ENCODE measurements at regions not wholly inside any gene's neighbourhood (a gene's known extent, or its start where the extent isn't known, plus 50 kb on each side); places are given as distances from the start of the nearest gene placed in this dataset.
A peak's percentile ranks its signal among the peaks of the same experiment; 100 is the strongest.
"Not testable (repeated sequence)": the region's sequence is repeated elsewhere in the genome, so short reads cannot be mapped to it uniquely, and the experiment has no call there.

DNA sequence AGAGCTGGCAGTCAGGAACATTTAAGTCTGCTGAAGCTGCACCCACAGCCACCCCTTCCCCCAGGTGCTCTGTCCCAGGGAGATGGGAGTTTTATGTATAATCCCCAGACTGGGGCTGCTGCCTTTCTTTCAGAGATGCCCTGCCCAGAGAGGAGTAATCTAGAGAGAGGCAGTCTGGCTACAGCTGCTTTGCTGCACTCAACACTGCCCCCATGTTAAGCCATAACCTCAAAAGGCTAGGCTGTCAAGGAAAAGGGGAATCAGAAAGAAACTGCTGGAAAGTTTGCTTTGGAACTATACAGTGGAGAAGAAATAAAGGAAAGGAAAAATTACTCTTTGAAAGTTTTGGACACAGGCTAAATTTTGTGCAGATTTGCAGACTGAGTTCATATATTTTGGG is 127.2 kb downstream of the MACIR start:
- TF ChIP-seq, protein P1, sequence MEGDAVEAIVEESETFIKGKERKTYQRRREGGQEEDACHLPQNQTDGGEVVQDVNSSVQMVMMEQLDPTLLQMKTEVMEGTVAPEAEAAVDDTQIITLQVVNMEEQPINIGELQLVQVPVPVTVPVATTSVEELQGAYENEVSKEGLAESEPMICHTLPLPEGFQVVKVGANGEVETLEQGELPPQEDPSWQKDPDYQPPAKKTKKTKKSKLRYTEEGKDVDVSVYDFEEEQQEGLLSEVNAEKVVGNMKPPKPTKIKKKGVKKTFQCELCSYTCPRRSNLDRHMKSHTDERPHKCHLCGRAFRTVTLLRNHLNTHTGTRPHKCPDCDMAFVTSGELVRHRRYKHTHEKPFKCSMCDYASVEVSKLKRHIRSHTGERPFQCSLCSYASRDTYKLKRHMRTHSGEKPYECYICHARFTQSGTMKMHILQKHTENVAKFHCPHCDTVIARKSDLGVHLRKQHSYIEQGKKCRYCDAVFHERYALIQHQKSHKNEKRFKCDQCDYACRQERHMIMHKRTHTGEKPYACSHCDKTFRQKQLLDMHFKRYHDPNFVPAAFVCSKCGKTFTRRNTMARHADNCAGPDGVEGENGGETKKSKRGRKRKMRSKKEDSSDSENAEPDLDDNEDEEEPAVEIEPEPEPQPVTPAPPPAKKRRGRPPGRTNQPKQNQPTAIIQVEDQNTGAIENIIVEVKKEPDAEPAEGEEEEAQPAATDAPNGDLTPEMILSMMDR (conservative IDR thresholded peaks at IDR 0.05) = no peak
- H3K27ac ChIP-seq = no peak overlapping the region

DNA sequence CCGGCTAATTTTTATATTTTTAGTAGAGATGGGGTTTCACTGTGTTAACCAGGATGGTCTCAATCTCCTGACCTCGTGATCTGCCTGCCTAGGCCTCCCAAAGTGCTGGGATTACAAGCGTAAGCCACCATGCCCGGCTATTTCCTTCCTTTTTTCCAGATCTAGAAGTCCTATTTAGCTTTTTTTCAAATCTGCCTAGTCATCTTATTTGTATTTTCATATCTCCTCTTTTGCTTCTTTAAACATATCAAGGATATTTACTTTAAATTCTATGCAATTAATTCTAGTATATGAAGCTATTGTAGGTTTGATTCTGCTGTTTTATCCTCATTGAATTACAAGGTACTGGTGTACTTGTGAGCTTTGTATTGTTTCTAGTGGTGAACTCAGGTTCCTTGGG is 119.1 kb downstream of the MACIR start:
- H3K27ac ChIP-seq = not testable (repeated sequence)

DNA sequence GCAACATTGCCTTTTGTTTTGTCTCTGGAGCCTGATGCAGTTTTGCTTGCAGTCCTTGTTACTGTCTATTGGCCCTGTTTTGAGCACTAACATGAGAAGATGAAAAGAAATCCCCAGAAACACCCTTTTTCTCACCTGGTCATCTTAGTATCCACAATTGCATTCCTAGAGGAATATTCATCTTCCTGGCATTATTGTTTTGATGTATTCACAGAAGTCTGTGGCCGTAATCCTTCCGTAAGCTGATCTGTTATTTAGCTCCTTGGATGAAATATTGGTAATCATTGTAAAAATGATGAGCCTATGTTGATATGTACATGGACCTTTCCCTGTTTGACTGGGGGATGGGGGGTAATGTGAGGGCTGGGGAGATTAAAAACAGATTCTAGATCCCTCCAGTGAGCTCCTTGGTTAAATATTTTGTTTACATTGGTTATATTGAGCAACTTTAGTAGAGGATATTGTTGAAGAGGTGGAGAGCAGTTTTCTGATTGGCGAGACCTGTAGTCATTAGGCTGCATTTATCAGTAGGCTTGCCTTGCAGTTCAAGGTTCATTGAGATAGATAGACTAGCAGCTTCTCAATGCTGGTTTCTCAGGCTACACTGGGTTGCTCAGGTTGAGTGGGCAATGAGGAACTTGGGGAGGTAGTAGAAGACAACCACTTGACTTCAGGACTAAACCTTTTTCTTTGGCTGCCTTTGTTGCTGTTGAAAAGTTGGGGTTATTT is 117.5 kb downstream of the MACIR start:
- H3K27ac ChIP-seq = peak overlapping the region; percentile 20; the same call in 1 of the 2 replicates
- TF ChIP-seq, protein P1 (conservative IDR thresholded peaks at IDR 0.05) = no peak

DNA sequence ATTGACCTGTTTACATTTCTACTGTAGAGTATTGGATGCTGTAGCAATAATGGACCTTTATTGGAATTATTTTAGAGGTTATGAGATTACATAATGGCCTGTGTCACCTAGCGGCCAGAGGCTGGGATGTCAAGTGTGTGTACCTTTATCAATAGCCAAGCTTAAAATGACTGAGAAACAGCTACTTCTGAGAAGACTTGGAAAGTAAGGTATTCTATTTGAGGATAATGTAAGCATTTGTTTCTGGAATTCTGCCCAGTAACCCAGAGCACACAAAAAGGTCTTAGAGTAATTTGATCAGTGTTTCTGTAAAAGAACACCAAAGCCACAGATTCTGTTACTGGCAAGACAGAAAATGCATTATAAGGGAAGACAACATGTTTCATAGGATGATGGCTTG is 116.8 kb downstream of the MACIR start:
- H3K27ac ChIP-seq = peak overlapping the region; percentile 20; the same call in 1 of the 2 replicates
- TF ChIP-seq, protein P1 (conservative IDR thresholded peaks at IDR 0.05) = peak; percentile 70

DNA sequence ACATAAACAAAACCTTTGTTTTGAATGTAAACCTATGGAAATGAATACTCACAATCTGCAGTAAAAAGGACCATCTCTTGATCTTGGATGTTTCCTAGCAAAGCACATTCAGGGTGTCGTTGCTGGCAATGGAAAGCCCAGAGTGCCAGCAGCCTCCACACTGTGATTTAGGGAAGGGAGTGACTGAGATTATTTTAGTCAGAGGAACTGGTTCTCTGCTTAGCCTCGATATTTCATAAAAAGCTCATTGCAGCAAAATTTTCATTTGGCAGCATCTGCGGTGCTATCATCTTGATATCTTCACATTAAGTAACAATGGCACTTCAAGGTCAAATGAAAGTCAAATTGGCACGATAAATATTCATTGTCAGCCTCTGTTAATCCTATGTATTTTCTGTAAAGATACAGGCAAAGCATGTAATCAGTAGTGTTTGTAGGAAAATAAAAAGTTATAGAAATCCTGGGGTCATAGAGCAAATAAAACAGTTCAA is 116.0 kb downstream of the MACIR start:
- TF ChIP-seq, protein P1 (conservative IDR thresholded peaks at IDR 0.05) = no peak
- no peak overlapping the region for H3K27ac ChIP-seq

DNA sequence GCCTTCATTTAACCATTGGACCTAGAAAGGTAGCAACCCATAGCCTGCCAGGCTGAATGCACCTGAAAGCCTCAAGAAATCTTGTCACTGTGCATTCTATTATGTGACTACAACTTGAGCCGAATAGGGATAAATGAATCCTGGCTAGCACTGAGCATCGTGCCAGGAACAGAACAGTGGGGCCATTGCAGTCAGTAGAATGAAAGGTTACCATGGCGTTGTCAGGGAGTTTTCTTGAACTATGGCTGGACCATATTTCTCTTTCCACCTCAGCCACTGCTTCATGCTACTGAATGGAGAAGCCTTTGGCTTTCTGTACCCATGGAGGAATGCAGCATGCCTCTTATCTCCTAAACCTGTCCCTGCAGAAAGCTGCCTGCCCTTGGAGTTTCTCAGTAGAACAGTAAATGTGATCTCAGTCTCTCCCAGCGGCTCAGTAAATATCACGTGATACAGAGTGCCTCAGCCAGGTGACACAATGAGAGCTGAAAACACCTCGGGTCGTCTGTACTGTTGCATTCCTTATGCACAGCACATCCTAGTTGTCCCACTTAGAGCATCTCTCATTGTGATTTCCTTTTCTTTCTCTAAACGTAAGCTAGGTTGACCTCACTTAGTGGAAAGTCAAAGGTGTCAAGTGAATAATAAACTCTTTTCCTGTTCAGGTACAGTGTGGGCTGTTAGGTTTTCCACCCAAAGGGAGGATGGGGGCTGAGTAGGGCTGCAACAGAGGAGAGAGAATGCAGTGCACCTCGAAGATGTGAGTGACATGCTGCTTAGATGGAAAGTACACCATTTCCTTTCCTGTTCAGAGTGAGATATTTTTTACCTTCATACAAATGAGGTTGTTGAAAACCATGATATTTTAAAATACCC is 115.3 kb downstream of the MACIR start:
- TF ChIP-seq, protein P1 (conservative IDR thresholded peaks at IDR 0.05) = no peak
- no peak overlapping the region for H3K27ac ChIP-seq

DNA sequence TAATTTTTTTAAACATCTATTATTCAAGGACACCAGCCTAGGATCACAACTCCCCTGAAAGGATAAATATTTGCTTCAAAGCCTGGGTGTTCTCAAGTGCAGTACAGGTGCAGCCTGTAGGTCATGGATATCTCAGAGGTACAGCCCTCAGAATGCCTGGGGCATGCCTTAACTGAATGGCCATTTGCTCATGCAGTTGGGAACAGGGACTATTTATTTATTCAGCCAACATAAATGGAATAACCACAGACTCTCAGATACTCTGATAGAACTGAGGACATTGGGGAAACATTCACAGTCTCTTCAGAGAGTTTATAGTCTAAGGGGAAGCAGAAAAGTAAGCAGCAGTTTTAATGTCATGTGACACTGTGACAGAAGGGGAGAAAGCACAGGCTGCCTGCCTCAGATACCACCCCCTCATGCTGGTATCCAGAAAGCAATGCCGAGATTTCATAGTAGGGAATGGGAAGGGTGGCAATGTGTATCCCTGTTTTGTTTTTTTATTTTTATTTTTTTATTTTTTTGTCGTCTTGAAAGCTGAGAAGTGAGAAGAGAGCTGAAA is 112.6 kb downstream of the MACIR start:
- TF ChIP-seq, protein P1 (conservative IDR thresholded peaks at IDR 0.05) = no peak
- peak overlapping the region; percentile 21 for H3K27ac ChIP-seq
